ENCODE measurements at regions not wholly inside any gene's neighbourhood (a gene's known extent, or its start where the extent isn't known, plus 50 kb on each side); places are given as distances from the start of the nearest gene placed in this dataset.

DNA sequence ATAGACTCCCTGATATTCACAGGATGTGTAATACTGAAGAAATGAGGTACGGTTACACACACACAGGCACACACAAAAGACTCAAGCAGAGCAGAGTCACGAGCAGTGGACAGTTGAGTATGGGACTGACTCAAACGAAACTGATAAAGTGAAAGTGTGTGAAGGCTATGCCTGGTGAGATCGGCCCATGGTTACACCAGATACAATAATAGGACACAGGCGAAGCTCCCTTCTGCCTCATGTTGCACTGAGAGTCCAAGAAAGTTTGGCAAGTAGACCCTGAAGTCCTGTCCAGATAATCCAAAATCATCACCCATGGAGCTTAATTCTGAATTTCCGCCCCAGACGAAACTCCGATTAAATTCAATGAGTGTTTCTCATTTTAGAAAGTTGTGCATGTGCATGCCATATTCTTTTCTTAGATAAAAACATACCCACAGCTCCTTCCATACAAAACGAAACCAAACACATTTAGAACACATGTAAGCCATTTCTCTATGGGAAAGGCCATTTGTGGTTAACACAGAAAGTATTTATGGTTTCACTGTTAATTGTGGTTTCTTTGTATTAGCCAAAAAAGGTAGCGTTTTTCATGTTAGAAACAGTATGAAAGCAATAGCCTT, 567.6 kb downstream of the PLCL1 start:
- Histone ChIP-seq H3K9me3 (no peaks in the 10 kb centered on the region), H3K27ac (ENCODE audit: low read depth in 2 of 2, low read length in 1 of 2) (no peak overlapping the region), H3K4me3 (ENCODE audit: low read depth in 2 of 2, low read length in 1 of 2) (peak overlapping the region; percentile 31 to 46; a peak in 3 of 4 replicates), H3K27me3 (ENCODE audit: insufficient read depth) (no peaks in the 10 kb centered on the region; the same call in 1 of the 2 replicates), H2AFZ (ENCODE audit: low read depth) (peak overlapping the region; percentile 47; the same call in 1 of the 2 replicates), H3K4me2 (peak overlapping the region; percentile 42), H3K9ac (no peak overlapping the region), H4K20me1 (ENCODE audit: insufficient read depth) (no peaks in the 10 kb centered on the region), H3K79me2 (ENCODE audit: insufficient read depth) (no peaks in the 10 kb centered on the region), H3K9me2 (no peaks in the 10 kb centered on the region), H3F3A (replicated peaks; ENCODE audit: insufficient read depth) (no peaks in the 10 kb centered on the region), H3K36me3 (replicated peaks in 1 of 2; ENCODE audit: control insufficient read depth in 1 of 2, insufficient read depth in 2 of 2, low read length in 1 of 2) (no peaks in the 10 kb centered on the region), H3K4me1 (ENCODE audit: control insufficient read depth in 1 of 2, insufficient read depth in 2 of 2, low read depth in 1 of 2, low read length in 1 of 2) (no peaks in the 10 kb centered on the region)
- DNase-seq, result no peak
- POLR2A ChIA-PET, result no interaction called here
- WGBS (ENCODE audit: low lambda C conversion rate), result 29% methylated on average over 10 of the region's 10 CpGs
- TF ChIP-seq GATA2 (CRISPR knock-in tag; IDR thresholded peaks at IDR 0.05) (no peak), TEAD4 (IDR thresholded peaks at IDR 0.05; ENCODE audit: borderline replicate concordance, insufficient read depth) (no peak), RFX5 (IDR thresholded peaks at IDR 0.05; ENCODE audit: low read length) (no peak), POLR2AphosphoS5 (IDR thresholded peaks at IDR 0.05; ENCODE audit: low read depth, low read length) (no peak), FOXJ3 (CRISPR knock-in tag; IDR thresholded peaks at IDR 0.05) (no peak), EP300 (IDR thresholded peaks at IDR 0.05; ENCODE audit: borderline replicate concordance in 1 of 2, low read depth in 1 of 2, low read length in 1 of 2) (no peak), FOSL2 (IDR thresholded peaks at IDR 0.05; ENCODE audit: borderline replicate concordance, low read depth) (no peak)
- TF ChIP-seq, protein P1, sequence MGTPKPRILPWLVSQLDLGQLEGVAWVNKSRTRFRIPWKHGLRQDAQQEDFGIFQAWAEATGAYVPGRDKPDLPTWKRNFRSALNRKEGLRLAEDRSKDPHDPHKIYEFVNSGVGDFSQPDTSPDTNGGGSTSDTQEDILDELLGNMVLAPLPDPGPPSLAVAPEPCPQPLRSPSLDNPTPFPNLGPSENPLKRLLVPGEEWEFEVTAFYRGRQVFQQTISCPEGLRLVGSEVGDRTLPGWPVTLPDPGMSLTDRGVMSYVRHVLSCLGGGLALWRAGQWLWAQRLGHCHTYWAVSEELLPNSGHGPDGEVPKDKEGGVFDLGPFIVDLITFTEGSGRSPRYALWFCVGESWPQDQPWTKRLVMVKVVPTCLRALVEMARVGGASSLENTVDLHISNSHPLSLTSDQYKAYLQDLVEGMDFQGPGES (IDR thresholded peaks at IDR 0.05; ENCODE audit: low read depth, low read length), result no peak
- CTCF ChIA-PET, result no interaction called here

GRCh38 chr2:198371329-198371728, 566.9 kb downstream of the PLCL1 start:
- Histone ChIP-seq H3K4me3 (ENCODE audit: low read depth in 2 of 2, low read length in 1 of 2) (0 out of 4 replicates have a peak overlapping the region, but pooled peaks of 1 of the 2 experiments have one; percentile 46), H3K9me2 (no peaks in the 10 kb centered on the region), H3F3A (replicated peaks; ENCODE audit: insufficient read depth) (no peaks in the 10 kb centered on the region), H3K9me3 (no peaks in the 10 kb centered on the region), H3K4me2 (0 out of 2 replicates have a peak overlapping the region, but pooled peaks have one; percentile 42), H3K36me3 (replicated peaks in 1 of 2; ENCODE audit: control insufficient read depth in 1 of 2, insufficient read depth in 2 of 2, low read length in 1 of 2) (no peaks in the 10 kb centered on the region), H3K4me1 (ENCODE audit: control insufficient read depth in 1 of 2, insufficient read depth in 2 of 2, low read depth in 1 of 2, low read length in 1 of 2) (no peaks in the 10 kb centered on the region), H3K27me3 (ENCODE audit: insufficient read depth) (no peaks in the 10 kb centered on the region; the same call in 1 of the 2 replicates), H2AFZ (ENCODE audit: low read depth) (no peak overlapping the region), H3K27ac (ENCODE audit: low read depth in 2 of 2, low read length in 1 of 2) (no peak overlapping the region), H3K79me2 (ENCODE audit: insufficient read depth) (no peaks in the 10 kb centered on the region), H3K9ac (no peak overlapping the region), H4K20me1 (ENCODE audit: insufficient read depth) (no peaks in the 10 kb centered on the region)
- POLR2A ChIA-PET, result no interaction called here
- TF ChIP-seq RCOR1 (IDR thresholded peaks at IDR 0.05; ENCODE audit: low read length), result no peak
- TF ChIP-seq, protein P2, sequence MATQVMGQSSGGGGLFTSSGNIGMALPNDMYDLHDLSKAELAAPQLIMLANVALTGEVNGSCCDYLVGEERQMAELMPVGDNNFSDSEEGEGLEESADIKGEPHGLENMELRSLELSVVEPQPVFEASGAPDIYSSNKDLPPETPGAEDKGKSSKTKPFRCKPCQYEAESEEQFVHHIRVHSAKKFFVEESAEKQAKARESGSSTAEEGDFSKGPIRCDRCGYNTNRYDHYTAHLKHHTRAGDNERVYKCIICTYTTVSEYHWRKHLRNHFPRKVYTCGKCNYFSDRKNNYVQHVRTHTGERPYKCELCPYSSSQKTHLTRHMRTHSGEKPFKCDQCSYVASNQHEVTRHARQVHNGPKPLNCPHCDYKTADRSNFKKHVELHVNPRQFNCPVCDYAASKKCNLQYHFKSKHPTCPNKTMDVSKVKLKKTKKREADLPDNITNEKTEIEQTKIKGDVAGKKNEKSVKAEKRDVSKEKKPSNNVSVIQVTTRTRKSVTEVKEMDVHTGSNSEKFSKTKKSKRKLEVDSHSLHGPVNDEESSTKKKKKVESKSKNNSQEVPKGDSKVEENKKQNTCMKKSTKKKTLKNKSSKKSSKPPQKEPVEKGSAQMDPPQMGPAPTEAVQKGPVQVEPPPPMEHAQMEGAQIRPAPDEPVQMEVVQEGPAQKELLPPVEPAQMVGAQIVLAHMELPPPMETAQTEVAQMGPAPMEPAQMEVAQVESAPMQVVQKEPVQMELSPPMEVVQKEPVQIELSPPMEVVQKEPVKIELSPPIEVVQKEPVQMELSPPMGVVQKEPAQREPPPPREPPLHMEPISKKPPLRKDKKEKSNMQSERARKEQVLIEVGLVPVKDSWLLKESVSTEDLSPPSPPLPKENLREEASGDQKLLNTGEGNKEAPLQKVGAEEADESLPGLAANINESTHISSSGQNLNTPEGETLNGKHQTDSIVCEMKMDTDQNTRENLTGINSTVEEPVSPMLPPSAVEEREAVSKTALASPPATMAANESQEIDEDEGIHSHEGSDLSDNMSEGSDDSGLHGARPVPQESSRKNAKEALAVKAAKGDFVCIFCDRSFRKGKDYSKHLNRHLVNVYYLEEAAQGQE (IDR thresholded peaks at IDR 0.05; ENCODE audit: low read depth, low read length), result no peak
- TF ChIP-seq, protein P3, sequence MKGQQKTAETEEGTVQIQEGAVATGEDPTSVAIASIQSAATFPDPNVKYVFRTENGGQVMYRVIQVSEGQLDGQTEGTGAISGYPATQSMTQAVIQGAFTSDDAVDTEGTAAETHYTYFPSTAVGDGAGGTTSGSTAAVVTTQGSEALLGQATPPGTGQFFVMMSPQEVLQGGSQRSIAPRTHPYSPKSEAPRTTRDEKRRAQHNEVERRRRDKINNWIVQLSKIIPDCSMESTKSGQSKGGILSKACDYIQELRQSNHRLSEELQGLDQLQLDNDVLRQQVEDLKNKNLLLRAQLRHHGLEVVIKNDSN (IDR thresholded peaks at IDR 0.05; ENCODE audit: borderline replicate concordance, low read depth), result no peak
- CTCF ChIA-PET, result interaction anchor here (0.8 kb wide), 1 partner anchor 57 kb away, joined by 4 read pairs; no protein-coding TSS in a partner anchor
- 38% methylated on average over 1 of the region's 1 CpG for WGBS (ENCODE audit: low lambda C conversion rate)
- no peak for DNase-seq
